Epithelial cell of proximal tubule (primary cell): ENCODE measurements at regions not wholly inside any gene's neighbourhood (a gene's known extent, or its start where the extent isn't known, plus 50 kb on each side); places are given as distances from the start of the nearest gene placed in this dataset.
A peak's percentile ranks its signal among the peaks of the same experiment; 100 is the strongest.

ENCODE experiments used
- DNase-seq: peaks from one replicate; pipeline ENCODE4 v3.0.0-alpha.2; 2011; ENCODE audit warnings: low read depth
- H3K4me3 ChIP-seq: 2 replicates; pipeline ENCODE4 v1.5.1; 2011; ENCODE audit warnings: low read depth, mild to moderate bottlenecking, low read length
- TF ChIP-seq, protein P1 (sequence below): conservative IDR thresholded peaks from 2 replicates; pipeline ENCODE4 v1.5.1; 2012; ENCODE audit warnings: low read depth, mild to moderate bottlenecking, low read length

DNA sequence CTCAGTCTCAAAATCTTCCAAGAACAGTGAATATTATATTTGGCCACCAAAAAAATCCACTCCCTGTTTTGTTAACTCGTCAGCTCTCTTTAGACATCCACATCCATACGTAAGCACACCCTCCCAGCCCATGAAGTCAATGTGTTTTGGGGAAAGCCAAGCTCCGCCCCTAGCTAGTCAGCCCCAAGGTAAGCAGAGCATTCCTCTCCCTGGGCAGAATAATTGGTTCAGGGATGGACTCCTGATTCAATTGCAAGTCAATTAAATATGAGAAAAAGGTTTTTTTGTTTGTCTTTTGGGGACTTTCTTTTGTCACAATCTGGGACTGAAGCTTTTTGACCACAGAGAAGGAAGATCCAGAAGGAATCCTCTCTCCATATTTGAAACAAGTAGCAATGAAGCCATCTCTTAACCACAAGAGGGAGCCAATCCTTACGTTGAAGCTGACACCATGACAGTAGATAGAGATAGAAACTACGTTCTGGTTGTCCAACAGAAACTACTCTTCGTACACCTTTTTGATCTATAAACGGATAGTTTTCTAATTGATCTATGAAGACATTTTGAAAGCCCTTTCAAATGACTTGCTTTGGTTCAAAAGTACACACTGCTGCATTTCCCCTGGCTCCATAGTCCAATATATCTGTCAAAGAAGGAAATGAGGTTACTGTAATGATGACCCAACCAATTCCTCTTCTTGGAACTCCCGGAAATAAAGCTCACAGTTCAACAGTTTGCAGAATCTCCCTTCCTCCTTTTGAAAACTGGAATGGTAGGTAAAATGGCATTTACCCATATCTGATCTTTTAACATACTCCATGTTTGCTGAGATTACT lies 166.4 kb downstream of the TLE1 start:
- TF ChIP-seq, protein P1, sequence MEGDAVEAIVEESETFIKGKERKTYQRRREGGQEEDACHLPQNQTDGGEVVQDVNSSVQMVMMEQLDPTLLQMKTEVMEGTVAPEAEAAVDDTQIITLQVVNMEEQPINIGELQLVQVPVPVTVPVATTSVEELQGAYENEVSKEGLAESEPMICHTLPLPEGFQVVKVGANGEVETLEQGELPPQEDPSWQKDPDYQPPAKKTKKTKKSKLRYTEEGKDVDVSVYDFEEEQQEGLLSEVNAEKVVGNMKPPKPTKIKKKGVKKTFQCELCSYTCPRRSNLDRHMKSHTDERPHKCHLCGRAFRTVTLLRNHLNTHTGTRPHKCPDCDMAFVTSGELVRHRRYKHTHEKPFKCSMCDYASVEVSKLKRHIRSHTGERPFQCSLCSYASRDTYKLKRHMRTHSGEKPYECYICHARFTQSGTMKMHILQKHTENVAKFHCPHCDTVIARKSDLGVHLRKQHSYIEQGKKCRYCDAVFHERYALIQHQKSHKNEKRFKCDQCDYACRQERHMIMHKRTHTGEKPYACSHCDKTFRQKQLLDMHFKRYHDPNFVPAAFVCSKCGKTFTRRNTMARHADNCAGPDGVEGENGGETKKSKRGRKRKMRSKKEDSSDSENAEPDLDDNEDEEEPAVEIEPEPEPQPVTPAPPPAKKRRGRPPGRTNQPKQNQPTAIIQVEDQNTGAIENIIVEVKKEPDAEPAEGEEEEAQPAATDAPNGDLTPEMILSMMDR = peak; percentile 80
- DNase-seq = no peak
- no peak overlapping the region for H3K4me3 ChIP-seq

DNA sequence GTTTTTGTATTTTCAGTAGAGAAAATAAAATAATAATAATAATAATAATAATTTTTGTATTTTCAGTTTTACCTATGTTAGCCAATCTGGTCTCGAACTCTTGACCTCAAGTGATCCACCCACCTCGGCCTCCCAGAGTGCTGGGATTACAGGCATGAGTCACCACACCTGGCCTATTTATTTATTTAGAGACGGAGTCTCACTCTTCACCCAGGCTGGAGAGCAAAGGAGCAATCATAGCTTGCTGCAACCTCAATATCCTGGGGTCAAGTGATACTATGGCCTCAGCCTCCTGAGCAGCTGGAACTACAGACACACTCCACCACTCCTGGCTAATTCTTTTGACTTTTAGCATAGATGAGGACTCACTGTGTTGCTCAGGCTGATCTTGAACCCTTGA lies 167.5 kb downstream of the TLE1 start:
- DNase-seq = no peak
- TF ChIP-seq, protein P1 = no peak
- H3K4me3 ChIP-seq = no peak overlapping the region

DNA sequence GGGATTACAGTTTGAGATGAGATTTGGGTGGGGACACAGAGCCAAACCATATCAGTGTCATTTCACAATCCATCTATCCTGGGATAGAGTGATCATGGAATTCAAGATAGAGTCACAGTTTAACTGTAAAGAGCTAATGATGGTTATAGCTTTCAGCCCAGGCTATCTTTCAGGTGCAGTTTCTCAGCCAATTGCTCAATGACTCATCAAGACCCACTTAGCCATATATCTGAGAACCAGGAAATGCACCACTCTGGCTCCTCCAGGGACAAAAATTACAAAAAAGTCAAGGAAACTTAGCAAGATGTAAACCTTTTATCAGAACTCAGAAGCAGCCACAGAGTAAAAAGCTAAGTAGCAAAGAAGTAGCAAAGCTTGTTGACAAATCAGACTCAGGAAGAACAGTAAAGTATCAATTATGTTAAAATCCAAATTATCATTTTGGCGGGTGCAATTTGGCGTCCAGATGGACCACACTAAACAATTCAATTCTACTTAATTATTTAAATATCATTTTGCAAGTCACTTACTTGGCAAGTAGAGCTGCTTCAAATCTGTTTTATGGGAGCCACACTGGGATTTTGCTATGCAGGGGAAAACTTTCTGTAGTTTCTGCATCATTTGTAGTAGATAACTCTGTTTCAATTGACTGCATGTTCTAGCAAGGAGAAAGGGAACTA lies 169.4 kb downstream of the TLE1 start:
- H3K4me3 ChIP-seq = no peak overlapping the region
- TF ChIP-seq, protein P1 = no peak
- DNase-seq = no peak

DNA sequence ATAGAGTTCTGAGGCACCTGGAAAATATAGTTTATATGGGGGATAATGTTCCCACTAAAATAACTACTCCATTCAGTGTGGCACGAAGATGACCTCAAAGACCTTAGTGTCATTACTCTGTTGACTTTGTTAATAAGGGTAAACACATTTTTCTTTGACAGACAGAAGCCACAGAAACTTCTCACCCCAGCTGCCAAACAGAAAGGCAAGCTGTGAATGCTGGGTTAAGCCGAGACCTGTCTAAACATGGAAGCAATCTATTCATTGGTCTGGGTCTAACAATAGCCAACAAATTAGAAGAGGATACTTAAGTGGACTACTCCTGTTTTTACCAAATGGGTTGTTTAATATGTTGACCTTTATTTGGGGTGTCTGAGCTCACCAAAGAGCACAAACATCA lies 171.4 kb downstream of the TLE1 start:
- no peak overlapping the region for H3K4me3 ChIP-seq
- DNase-seq = no peak
- TF ChIP-seq, protein P1 = no peak

DNA sequence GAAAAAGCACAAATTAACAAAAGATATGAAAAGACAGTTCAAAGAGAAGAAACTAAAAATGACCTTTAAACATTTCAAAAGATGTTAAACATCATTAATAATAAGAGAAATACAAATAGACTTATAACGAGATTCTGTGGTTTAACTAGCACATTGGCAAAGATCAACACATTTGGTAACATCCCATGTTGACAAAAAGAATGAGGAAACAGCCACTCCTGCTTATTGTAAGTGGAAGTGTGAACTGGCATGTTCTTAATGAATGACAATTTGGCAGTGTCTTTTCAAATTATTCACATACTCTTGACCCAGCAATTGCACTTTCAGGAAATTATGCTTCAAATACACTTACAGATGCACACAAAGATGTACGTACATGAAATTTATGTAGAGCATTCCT lies 176.3 kb downstream of the TLE1 start:
- H3K4me3 ChIP-seq = no peak overlapping the region
- TF ChIP-seq, protein P1 = no peak
- DNase-seq = no peak

DNA sequence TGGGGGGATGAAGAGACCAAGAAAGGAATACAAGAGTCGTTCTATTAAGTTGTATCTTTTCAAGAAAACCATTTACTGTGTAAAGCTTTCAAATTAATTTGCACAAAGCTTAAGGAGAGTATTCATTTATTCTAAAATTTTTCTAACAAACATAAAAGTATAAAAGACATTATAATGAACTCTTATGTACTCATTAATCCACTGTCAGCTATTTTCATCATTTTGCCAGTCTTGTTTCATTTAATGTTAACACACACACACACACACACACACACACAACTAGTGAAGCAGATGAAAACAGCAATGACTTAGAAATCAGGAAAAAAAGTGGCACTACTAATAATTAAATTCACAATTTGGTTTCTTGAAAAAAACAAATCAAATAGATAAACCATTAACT lies 176.7 kb downstream of the TLE1 start:
- TF ChIP-seq, protein P1 = no peak
- DNase-seq = no peak
- no peak overlapping the region for H3K4me3 ChIP-seq
